Mucosa of rectum (tissue), 2 donors: ENCODE measurements at regions not wholly inside any gene's neighbourhood (a gene's known extent, or its start where the extent isn't known, plus 50 kb on each side); places are given as distances from the start of the nearest gene placed in this dataset.
"Not testable (repeated sequence)": the region's sequence is repeated elsewhere in the genome, so short reads cannot be mapped to it uniquely, and the experiment has no call there.

Experiments
- H3K27ac ChIP-seq, 2 donors: one replicate each; pipeline ENCODE4 v1.7.0; 2013; ENCODE audit warnings: inconsistent platforms in 2 of 2, low read depth in 2 of 2, low read length in 2 of 2
- H3K27me3 ChIP-seq, 2 donors: one replicate each; pipeline ENCODE4 v1.7.0; 2013; ENCODE audit warnings: low read length in 2 of 2; ENCODE audit not compliant: control insufficient read depth in 2 of 2, insufficient read depth in 2 of 2
- H3K36me3 ChIP-seq, 2 donors: one replicate each; pipeline ENCODE4 v1.7.0; 2013; ENCODE audit warnings: low read length in 2 of 2; ENCODE audit not compliant: control insufficient read depth in 2 of 2, insufficient read depth in 2 of 2
- H3K4me1 ChIP-seq, 2 donors: one replicate each; pipeline ENCODE4 v1.7.0; 2013; ENCODE audit warnings: low read length in 2 of 2, mild to moderate bottlenecking in 1 of 2; ENCODE audit not compliant: control insufficient read depth in 2 of 2, insufficient read depth in 2 of 2
- H3K4me3 ChIP-seq, 2 donors: one replicate each; pipeline ENCODE4 v1.7.0; 2013; ENCODE audit warnings: low read length in 2 of 2
- H3K9ac ChIP-seq, 2 donors: one replicate each; pipeline ENCODE4 v1.7.0; 2013; ENCODE audit warnings: low read length in 2 of 2, low read depth in 1 of 2, mild to moderate bottlenecking in 1 of 2
- H3K9me3 ChIP-seq, 2 donors: one replicate each; pipeline ENCODE4 v1.7.0; 2013; ENCODE audit warnings: low read length in 2 of 2; ENCODE audit not compliant: control insufficient read depth in 2 of 2
- donor health status: healthy.
- donor health status: Normal muscosa, but diverticular disease.

DNA sequence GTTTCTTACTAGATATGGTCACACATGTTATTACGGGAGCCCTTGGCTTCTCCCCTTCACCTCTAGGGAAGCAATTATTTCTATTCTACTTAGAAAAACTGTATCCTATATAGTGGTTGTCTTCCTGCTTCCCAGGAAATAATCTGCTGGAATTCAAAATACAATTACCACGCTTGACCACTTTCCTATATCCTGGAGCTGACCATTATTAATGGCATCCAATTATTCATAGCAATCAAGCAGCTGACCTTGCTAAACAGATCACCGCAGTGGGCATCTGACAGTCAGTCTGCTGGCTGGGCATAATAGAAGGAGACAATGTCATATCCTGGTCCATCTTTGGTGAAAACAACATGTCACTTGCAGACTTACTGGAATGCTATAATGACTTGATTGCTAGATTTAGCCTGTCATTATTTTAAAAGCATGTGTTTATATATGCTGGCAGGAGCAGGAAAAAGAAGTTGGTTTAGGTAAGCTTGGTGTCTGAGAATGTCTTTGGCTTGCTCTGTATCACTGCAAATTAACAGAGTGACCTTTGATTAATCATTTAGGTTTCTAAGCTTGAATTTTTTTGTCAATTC lies 325.6 kb upstream of the FAM98A start:
- H3K9me3 ChIP-seq: no peaks in the 10 kb centered on the region
- H3K4me1 ChIP-seq: no peaks in the 10 kb centered on the region
- no peak overlapping the region for H3K4me3 ChIP-seq
- H3K36me3 ChIP-seq: no peaks in the 10 kb centered on the region
- no peak overlapping the region for H3K27ac ChIP-seq
- no peak overlapping the region for H3K9ac ChIP-seq
- H3K27me3 ChIP-seq: no peaks in the 10 kb centered on the region

DNA sequence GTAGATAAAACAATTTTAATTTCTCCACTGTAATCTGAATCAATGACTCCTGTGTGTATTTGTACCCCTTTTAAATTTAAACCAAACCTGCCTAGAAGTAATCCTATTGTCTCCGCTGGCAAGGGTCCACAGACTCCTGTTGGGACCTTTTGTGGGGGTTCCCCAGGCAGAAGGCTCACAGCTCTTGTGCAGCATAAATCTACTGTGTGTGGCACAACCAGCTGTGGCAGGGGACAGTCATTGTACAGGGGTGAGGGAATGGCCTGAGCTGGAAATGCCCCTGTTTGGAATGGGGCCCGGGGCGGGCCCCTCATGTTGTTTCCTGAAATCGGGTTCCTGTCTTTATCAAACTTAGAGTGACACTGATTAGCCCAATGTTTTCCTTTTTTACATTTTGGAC lies 318.2 kb upstream of the FAM98A start:
- no peaks in the 10 kb centered on the region for H3K36me3 ChIP-seq
- no peaks in the 10 kb centered on the region for H3K4me1 ChIP-seq
- H3K27ac ChIP-seq: no peak overlapping the region
- no peak overlapping the region for H3K4me3 ChIP-seq
- H3K9ac ChIP-seq: no peak overlapping the region
- no peaks in the 10 kb centered on the region for H3K27me3 ChIP-seq
- no peaks in the 10 kb centered on the region for H3K9me3 ChIP-seq

DNA sequence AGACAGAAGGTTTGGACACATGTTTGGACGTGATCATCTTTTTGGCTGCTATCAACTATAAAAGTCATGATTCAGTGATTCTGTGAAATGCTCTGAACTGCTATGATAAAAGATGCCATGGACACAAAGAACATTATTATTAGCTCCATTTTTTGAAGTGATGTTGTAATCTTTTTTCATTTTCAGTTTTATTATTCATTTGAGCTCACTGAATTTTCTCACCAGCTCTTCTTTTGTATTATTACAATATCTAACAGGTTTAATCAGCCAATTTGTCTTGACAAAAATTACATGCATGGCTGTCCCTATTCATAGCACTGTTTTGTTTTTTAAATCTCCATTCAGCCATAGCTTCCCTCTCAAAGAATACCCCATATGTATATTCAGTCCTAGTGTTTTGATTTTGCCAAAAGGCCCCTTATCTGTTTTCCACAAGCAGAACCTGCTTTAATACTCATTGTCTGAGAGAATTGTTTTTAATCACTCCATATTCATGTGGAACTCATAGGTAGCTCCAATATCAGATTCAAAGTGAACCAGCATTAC lies 314.0 kb upstream of the FAM98A start:
- Histone ChIP-seq H3K4me3 (no peak overlapping the region), H3K9ac (no peak overlapping the region), H3K27ac (no peak overlapping the region), H3K36me3 (no peaks in the 10 kb centered on the region), H3K9me3 (no peaks in the 10 kb centered on the region), H3K27me3 (no peaks in the 10 kb centered on the region), H3K4me1 (no peaks in the 10 kb centered on the region)

GRCh38 chr2:33911327-33911726 lies 312.2 kb upstream of the FAM98A start:
- Histone ChIP-seq H3K9me3 (peaks cover 0 to 2% of the 10 kb centered on the region in 2 donors), H3K27me3 (no peaks in the 10 kb centered on the region), H3K9ac (no peak overlapping the region), H3K4me3 (no peak overlapping the region), H3K27ac (no peak overlapping the region), H3K4me1 (no peaks in the 10 kb centered on the region), H3K36me3 (no peaks in the 10 kb centered on the region)

- Histone ChIP-seq H3K27me3 (no peaks in the 10 kb centered on the region), H3K4me3 (no peak overlapping the region), H3K9me3 (peaks cover 0 to 2% of the 10 kb centered on the region in 2 donors), H3K36me3 (no peaks in the 10 kb centered on the region), H3K9ac (no peak overlapping the region), H3K4me1 (no peaks in the 10 kb centered on the region), H3K27ac (no peak overlapping the region)
Measured at GRCh38 chr2:33909945-33910695, 311.0 kb upstream of the FAM98A start.

DNA sequence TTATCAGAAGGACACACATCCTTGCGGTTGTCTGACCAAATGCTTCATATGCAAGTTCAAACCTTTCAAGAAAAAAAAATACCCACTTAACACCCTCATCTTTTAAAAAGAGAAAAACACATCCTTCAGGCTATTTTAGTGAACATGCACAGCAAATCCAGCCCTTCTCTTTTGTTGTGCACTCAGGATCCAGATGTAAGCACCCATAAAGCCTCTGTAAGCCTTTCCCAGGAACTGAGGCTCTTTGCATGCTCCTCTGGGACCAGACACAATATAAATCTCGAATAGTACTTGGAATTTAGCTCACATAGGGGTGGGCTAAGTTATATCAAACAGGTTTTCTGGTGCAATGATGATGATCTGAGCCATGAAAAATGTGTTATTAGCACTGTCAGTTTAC lies 308.8 kb upstream of the FAM98A start:
- Histone ChIP-seq H3K27me3 (no peaks in the 10 kb centered on the region), H3K9ac (no peak overlapping the region), H3K9me3 (peaks cover 0 to 2% of the 10 kb centered on the region in 2 donors), H3K27ac (no peak overlapping the region), H3K4me1 (no peaks in the 10 kb centered on the region), H3K4me3 (no peak overlapping the region), H3K36me3 (no peaks in the 10 kb centered on the region)

DNA sequence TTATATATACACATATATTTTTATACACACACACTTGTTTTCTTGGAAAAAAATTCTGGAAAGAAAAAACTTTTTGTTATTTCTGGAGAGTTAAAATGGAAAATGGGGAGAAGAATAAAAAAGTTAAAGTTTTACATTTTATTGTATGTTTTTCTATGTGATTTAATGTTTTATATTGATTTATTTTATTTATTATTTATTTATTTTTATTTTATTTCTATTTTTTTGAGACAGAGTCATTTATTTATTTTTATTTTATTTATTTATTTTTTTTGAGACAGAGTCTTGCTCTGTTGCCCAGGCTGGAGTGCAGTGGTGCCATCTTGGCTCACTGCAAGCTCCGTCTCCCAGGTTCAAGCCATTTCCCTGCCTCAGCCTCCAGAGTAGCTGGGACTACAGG lies 307.0 kb upstream of the FAM98A start:
- not testable (repeated sequence) for H3K36me3 ChIP-seq, H3K4me3 ChIP-seq, H3K4me1 ChIP-seq, H3K9ac ChIP-seq, H3K27ac ChIP-seq, H3K9me3 ChIP-seq, H3K27me3 ChIP-seq

- Histone ChIP-seq H3K27me3 (no peaks in the 10 kb centered on the region), H3K27ac (no peak overlapping the region), H3K9ac (no peak overlapping the region), H3K9me3 (peaks cover 0 to 2% of the 10 kb centered on the region in 2 donors), H3K4me1 (no peaks in the 10 kb centered on the region), H3K4me3 (no peak overlapping the region), H3K36me3 (no peaks in the 10 kb centered on the region)
Measured at GRCh38 chr2:33904801-33905200, 305.7 kb upstream of the FAM98A start.

DNA sequence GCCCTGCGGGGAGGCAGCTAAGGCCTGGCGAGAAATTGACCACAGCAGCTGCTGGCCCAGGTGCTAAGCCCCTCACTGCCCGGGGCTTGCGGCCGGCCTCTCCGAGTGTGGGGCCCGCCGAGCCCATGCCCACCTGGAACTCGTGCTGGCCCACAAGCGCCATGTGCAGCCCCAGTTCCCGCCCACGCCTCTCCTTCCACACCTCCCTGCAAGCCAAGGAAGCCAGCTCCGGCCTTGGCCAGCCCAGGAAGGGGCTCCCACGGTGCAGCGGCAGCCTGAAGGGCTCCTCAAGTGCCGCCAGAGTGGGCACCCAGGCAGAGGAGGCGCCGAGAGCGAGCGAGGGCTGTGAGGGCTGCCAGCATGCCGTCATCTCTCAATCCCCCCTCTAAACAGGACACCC lies 304.6 kb upstream of the FAM98A start:
- no peak overlapping the region for H3K4me3 ChIP-seq
- no peaks in the 10 kb centered on the region for H3K27me3 ChIP-seq
- no peak overlapping the region for H3K9ac ChIP-seq
- H3K36me3 ChIP-seq: no peaks in the 10 kb centered on the region
- peaks cover 0 to 2% of the 10 kb centered on the region in 2 donors for H3K9me3 ChIP-seq
- H3K4me1 ChIP-seq: no peaks in the 10 kb centered on the region
- no peak overlapping the region for H3K27ac ChIP-seq

- Histone ChIP-seq H3K9me3 (peaks cover 0 to 2% of the 10 kb centered on the region in 2 donors), H3K27me3 (no peaks in the 10 kb centered on the region), H3K27ac (no peak overlapping the region), H3K4me3 (no peak overlapping the region), H3K36me3 (no peaks in the 10 kb centered on the region), H3K9ac (no peak overlapping the region), H3K4me1 (no peaks in the 10 kb centered on the region)
Measured at GRCh38 chr2:33903215-33903614, 304.1 kb upstream of the FAM98A start.
